ENCODE measurements at regions not wholly inside any gene's neighbourhood (a gene's known extent, or its start where the extent isn't known, plus 50 kb on each side); places are given as distances from the start of the nearest gene placed in this dataset.

DNA sequence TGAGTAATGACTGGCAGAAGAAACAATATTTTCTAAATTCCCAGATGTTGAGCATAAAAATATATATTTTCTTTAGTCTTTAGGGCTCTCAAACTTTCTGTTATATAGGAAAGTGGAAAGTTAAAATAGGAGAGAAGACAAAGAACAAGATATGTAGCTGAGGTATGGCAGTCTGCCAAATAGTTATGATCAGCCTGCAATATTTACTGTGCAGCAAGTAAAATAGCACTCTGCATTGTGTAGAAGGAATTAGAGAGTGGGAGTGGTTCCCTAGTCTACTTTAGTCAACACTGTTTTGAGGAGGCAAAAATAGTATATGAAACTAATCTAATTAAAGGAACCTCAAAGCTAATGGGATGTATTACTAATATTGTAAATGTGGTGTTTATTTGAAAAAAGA, 978.1 kb upstream of the ALCAM start:
- DNase-seq = no peak
- TF ChIP-seq, protein P1, sequence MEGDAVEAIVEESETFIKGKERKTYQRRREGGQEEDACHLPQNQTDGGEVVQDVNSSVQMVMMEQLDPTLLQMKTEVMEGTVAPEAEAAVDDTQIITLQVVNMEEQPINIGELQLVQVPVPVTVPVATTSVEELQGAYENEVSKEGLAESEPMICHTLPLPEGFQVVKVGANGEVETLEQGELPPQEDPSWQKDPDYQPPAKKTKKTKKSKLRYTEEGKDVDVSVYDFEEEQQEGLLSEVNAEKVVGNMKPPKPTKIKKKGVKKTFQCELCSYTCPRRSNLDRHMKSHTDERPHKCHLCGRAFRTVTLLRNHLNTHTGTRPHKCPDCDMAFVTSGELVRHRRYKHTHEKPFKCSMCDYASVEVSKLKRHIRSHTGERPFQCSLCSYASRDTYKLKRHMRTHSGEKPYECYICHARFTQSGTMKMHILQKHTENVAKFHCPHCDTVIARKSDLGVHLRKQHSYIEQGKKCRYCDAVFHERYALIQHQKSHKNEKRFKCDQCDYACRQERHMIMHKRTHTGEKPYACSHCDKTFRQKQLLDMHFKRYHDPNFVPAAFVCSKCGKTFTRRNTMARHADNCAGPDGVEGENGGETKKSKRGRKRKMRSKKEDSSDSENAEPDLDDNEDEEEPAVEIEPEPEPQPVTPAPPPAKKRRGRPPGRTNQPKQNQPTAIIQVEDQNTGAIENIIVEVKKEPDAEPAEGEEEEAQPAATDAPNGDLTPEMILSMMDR (IDR thresholded peaks at IDR 0.05) = no peak
- no peak for TF ChIP-seq POLR2A (IDR thresholded peaks at IDR 0.05)
- intact Hi-C loops (cut with DNase I) = no loop called here
- H3K4me3 ChIP-seq = no peak overlapping the region
- no peaks in the 10 kb centered on the region for H3K9me3 ChIP-seq
- no peaks in the 10 kb centered on the region for H3K27me3 ChIP-seq
- no peaks in the 10 kb centered on the region for H3K4me1 ChIP-seq
- no peaks in the 10 kb centered on the region for H3K36me3 ChIP-seq
- no peak overlapping the region for H3K27ac ChIP-seq

DNA sequence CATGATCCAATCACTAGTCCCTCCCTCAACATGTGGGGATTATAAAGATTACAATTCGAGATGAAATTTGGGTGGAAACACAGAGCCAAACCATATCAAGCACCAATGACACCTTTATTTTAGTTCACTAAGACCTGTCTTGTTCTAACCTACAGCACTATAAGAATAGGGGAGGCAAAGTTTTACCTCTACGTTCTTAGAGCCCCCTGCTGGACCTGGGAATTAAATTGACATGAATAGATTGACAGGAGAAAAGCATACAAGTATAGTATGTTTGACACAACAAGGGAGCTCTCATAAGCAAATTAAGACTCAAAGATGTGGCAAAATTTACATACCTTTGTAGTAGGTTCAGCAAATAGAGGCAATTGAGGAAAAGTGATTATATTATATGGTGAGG, 974.4 kb upstream of the ALCAM start:
- no peak for DNase-seq
- intact Hi-C loops (cut with DNase I) = no loop called here
- no peaks in the 10 kb centered on the region for H3K36me3 ChIP-seq
- TF ChIP-seq, protein P1 (IDR thresholded peaks at IDR 0.05) = no peak
- no peak for TF ChIP-seq POLR2A (IDR thresholded peaks at IDR 0.05)
- WGBS, 2 donors = 53 to 56% methylated on average over 2 of the region's 2 CpGs
- no peaks in the 10 kb centered on the region for H3K27me3 ChIP-seq
- H3K27ac ChIP-seq = no peak overlapping the region
- H3K9me3 ChIP-seq = no peaks in the 10 kb centered on the region
- no peaks in the 10 kb centered on the region for H3K4me1 ChIP-seq
- H3K4me3 ChIP-seq = no peak overlapping the region

DNA sequence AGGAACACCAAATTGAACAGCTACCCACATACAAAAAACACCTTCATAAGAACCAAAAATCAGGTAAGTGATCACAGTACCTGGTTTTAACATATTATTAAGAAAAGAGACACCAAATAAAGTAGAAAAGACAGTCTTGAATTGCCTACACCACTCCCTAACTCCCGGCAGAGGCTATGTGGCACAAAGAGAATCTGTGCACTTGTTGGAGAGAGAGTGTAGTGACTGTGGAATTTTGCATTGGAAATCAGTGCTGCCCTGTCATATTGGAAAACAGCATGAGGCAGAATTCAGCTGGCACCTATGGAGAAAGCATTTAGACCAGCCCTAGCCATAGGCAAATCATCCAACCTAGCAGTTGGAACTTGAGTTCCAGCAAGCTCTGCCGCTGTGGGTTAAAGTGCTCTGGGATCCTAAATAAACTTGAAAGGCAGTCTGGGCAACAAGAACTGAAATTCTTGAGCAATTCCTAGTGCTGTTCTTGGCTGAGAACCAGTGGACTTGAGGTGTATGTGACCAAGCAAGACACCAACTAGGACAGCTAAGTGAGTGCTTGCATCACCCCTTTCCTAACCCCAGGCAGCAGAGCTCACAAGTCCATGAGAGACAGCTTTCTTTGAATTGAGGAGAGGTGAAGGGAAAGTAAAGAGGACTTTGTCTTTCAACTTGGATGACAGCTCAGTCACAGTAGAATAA, 969.6 kb upstream of the ALCAM start:
- TF ChIP-seq POLR2A (IDR thresholded peaks at IDR 0.05) = no peak
- TF ChIP-seq, protein P1 (IDR thresholded peaks at IDR 0.05) = no peak
- 81 to 89% methylated on average over 1 to 2 of the region's 2 CpGs for WGBS, 2 donors
- no peak overlapping the region for H3K4me3 ChIP-seq
- peaks cover 0 to 10% (median 0%) of the 10 kb centered on the region in 3 donors for H3K9me3 ChIP-seq
- H3K4me1 ChIP-seq = no peaks in the 10 kb centered on the region
- no peaks in the 10 kb centered on the region for H3K36me3 ChIP-seq
- intact Hi-C loops (cut with DNase I) = no loop called here
- no peak for DNase-seq
- H3K27ac ChIP-seq = no peak overlapping the region
- no peaks in the 10 kb centered on the region for H3K27me3 ChIP-seq

DNA sequence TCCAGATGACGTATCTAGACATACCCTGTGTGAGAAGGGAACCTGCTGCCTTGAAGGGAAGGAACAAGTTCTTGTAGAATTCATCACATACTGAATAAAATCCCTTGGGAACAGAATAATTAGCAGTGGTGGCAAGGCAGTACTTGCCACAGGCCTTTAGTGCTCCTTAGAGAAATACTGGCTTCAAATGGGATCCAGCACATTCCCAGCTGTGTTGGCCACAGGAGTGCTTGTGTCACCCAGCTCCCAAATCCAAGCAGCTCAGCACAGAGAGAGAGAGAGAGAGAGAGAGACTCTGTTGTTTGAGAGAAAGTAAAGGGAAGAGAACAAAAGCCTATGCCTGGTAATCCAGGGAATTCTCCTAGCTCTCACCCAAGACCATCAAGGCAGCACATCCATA, 969.0 kb upstream of the ALCAM start:
- intact Hi-C loops (cut with DNase I) = no loop called here

DNA sequence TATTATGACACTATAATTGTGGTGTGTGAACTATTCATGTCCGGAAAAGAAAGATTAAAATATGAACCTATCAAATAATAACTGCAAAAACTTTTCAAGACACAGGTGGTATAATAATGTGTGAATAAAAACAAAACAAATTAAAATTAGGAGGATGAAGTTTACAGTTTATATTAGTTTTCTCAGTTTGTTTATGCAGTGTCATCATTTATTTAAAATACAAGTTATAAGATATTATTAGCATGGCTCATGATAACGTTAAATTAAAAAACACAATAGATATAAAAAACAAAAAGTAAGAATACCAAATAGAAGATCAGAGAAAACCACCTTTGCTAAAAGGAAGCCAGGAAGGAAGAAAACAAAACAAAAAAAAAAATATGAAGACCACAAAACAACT, 963.8 kb upstream of the ALCAM start:
- Histone ChIP-seq H3K9me3 (peaks cover 0 to 10% (median 0%) of the 10 kb centered on the region in 3 donors), H3K4me1 (no peaks in the 10 kb centered on the region), H3K27me3 (no peaks in the 10 kb centered on the region), H3K36me3 (no peaks in the 10 kb centered on the region), H3K27ac (no peak overlapping the region), H3K4me3 (no peak overlapping the region)
- TF ChIP-seq POLR2A (IDR thresholded peaks at IDR 0.05) = no peak
- TF ChIP-seq, protein P1 (IDR thresholded peaks at IDR 0.05) = no peak
- WGBS, 2 donors = 74 to 76% methylated on average over 2 of the region's 2 CpGs
- DNase-seq = no peak
- intact Hi-C loops (cut with DNase I) = no loop called here

More for the DNA sequence above, 969.0 kb upstream of the ALCAM start:
- Histone ChIP-seq H3K4me1 (no peaks in the 10 kb centered on the region), H3K27ac (no peak overlapping the region), H3K36me3 (no peaks in the 10 kb centered on the region), H3K4me3 (no peak overlapping the region), H3K27me3 (no peaks in the 10 kb centered on the region), H3K9me3 (peaks cover 0 to 10% (median 0%) of the 10 kb centered on the region in 3 donors)
- 13 to 69% methylated on average over 1 of the region's 1 CpG for WGBS, 2 donors
- DNase-seq = no peak
- TF ChIP-seq, protein P1 (IDR thresholded peaks at IDR 0.05) = no peak
- no peak for TF ChIP-seq POLR2A (IDR thresholded peaks at IDR 0.05)
